NOMO-1 (cell line): ENCODE measurements at regions not wholly inside any gene's neighbourhood (a gene's known extent, or its start where the extent isn't known, plus 50 kb on each side); places are given as distances from the start of the nearest gene placed in this dataset.

Source experiments
- DNase-seq, 2 experiments: peaks; one replicate each; lab custom pipeline; 2025; ENCODE audit not compliant: unreplicated experiment in 2 of 2; lab: John Stamatoyannopoulos, UW

- DNase-seq = no peak
Observed at GRCh38 chr9:106305428-106306133, 557.4 kb upstream of the ZNF462 start.

- DNase-seq = peak; percentile 44 to 92
Observed at GRCh38 chr9:106307670-106308069, 555.3 kb upstream of the ZNF462 start.

- no peak for DNase-seq
Observed at GRCh38 chr9:106309925-106310324, 553.0 kb upstream of the ZNF462 start.

DNA sequence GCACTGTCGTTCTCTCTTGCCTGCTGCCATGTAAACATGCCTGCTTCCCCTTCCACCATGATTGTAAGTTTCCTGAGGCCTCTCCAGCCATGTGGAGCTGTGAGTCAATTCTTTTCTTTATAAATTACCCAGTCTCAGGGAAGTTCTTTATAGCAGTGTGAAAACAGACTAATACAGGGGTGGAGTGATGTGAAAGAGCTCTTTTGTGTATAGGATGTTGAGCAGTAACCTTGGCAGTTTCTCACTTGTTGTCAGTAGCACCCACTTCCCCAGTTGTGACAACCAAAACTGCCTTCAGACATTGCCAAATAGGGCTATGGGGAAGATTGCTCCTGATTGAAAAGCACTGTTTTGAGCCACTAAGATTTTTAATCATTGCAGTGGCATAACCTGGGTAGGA, 552.2 kb upstream of the ZNF462 start:
- DNase-seq = peak; percentile 40 to 71

GRCh38 chr9:106312906-106313305, 550.1 kb upstream of the ZNF462 start:
- DNase-seq = peak; percentile 25 to 27

DNA sequence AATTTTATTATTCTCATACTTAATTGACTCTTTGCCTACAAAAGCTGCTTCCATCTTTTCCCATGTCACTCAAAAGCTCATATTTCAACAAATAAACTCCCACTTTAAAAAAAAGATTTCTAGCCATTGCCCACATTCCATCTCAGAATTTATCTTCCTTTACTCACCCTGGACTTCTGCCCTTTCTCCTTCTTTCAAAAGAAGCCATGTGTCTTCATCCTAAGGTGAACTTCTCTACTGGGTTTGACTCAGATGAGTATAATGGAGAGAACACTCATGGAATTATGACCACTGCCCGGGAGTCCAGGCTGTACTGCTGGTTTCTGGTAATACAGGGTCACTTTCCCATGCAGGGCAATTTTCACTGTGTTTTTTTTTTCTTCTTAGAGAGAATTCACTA, 548.5 kb upstream of the ZNF462 start:
- no peak for DNase-seq

- DNase-seq = no peak
Observed at GRCh38 chr9:106321394-106322180, 541.4 kb upstream of the ZNF462 start.

GRCh38 chr9:106322706-106323245, 540.2 kb upstream of the ZNF462 start:
- DNase-seq = no peak

DNA sequence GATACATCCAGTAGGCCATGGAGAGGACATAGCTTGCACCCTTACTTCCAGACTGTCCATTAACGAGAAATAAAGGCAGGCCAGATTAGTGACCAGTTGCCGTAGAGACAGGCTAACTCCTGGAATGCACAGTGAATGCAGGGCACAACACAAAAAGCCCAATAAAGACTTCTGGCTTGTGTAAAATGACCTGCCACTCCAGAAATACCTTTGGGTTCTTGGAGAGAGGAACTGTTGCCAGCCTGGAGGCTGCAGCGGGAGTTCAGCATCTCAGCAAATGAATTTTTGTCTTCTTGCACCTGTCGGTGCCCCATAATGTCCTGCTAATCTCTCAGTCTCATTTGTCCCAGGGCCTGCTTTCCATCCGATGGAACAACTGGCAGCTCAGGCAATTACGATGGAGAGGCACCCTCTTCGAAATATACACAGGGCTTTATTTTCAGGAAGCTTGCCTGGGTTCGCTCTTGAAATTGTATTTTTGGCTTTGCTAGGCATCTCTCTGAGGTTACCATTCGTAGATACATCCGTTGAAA, 538.8 kb upstream of the ZNF462 start:
- DNase-seq = no peak

- DNase-seq = no peak
Observed at GRCh38 chr9:106324591-106325280, 538.2 kb upstream of the ZNF462 start.

DNA sequence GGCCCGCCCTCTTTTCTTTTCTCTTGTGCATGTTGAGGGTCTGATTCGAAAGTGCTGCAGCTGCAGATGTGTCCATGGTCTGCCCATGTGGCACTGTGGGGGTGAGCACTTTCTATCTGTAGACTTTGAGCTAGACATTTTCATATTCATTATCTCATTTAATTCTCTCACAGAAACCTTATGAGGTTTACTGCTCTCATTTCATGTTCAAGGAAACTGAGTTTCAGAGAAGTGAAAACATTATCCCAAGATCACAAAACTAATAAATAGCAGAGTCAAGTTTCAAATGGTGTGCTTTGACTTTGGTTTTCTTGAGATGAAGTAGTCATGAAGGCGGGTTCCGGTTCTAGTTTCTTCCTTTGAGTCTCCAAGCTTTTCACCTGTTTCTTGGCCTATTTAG, 536.5 kb upstream of the ZNF462 start:
- no peak for DNase-seq

DNA sequence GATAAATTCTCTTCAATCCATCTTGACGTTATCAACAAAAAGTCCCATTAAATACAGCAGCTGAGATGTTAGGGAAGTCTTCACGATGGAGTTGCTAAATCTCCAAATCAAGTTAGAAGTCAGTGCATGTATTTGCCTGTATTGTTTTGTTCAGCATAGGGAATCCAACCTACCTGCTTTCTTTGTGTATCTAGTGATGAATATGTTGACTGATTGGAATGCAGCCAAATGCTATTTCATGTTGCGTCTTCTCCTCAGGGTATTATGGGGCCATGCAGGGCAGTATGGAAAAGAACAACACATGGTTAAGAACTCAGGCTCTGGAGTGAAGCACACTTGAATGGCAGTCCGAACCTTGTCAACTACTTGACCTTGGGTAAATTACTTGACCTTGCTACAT, 529.5 kb upstream of the ZNF462 start:
- no peak for DNase-seq

GRCh38 chr9:106334081-106334480, 528.9 kb upstream of the ZNF462 start:
- no peak for DNase-seq

GRCh38 chr9:106339882-106340281, 523.1 kb upstream of the ZNF462 start:
- no peak for DNase-seq

GRCh38 chr9:106350777-106351176, 512.2 kb upstream of the ZNF462 start:
- peak; percentile 7 to 32 for DNase-seq

DNA sequence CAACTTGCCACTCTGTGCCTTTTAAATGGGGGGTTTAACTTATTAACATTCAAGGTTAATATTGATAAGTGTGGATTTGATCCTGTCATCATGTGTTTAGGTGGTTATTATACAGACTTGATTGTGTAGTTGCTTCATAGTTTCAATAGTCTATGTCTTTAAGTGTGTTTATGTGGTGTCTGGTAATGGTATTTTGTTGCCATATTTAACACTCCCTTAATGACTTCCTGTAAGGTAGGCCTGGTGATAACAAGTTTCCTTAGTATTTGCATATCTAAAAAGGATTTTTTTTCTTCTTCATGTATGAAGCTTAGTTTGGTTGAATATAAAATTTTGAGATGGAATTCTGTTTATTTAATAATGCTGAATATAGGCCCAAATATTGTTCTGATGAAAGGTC, 506.0 kb upstream of the ZNF462 start:
- DNase-seq = no peak

GRCh38 chr9:106358331-106358730, 504.6 kb upstream of the ZNF462 start:
- no peak for DNase-seq

- no peak for DNase-seq
Observed at GRCh38 chr9:106376689-106377088, 486.3 kb upstream of the ZNF462 start.

DNA sequence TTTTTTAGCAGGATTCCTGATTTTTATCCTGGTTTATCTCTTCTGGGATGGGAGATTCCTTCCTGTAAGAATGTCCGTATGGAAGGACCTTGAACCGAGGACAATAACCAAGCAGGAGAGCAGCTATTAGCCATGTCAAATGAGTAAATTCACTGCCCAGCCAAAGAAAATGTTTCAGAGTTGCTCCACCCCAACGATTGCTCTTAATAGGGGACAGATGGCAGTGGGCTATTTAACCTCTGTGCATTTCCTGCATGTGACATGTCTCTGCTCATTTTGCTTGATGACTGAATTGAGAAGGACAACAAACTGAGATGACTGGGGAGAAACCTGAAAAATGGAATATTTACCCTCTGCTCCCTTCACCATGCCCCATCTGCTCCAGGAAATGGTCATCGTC, 479.9 kb upstream of the ZNF462 start:
- DNase-seq = no peak

DNA sequence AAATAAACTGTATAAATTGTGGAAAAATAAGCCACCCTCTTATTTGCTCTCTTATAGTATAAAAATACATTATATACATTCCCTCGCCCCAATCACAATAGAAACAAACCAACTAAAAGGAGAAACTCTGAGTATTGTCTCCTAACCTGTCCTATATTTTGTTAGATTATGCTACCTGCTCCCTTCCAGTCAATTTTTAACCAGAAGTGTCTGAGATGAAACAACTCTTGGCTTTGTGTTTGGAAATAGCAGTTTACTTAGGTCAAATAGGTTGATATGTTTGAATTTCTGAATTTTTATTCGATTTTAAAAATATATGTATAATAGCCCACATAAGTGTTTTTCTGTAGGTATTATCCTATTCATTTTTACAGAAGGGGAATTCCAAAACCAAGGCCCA, 475.0 kb upstream of the ZNF462 start:
- no peak for DNase-seq

DNA sequence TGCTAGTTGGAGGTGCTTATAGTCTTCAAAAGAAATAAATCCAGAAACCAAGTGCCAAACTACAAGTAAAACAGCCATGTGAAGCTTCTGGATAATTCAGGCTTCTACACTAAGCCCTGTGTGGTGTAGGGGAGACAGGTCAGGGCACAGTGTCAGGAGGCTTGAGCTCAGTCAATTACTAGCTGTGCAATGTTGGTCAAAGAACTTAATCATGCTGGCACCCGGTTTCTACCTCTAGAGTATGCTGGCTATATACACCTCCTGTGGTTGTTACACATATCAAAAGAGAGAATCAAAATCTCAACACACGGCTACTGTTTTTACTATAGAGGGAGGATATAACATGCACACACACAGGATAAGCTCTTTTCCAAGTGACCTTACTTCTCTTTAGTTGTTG, 469.7 kb upstream of the ZNF462 start:
- no peak for DNase-seq
